H1 (cell line): ENCODE measurements at regions not wholly inside any gene's neighbourhood (a gene's known extent, or its start where the extent isn't known, plus 50 kb on each side); places are given as distances from the start of the nearest gene placed in this dataset.
"Not testable (repeated sequence)": the region's sequence is repeated elsewhere in the genome, so short reads cannot be mapped to it uniquely, and the experiment has no call there.

Experiments used
- CTCF ChIA-PET: fragments of 300-600 bp; sonication (Branson Sonifier 250); formaldehyde crosslinking; loops from one replicate; lab custom pipeline; 2021; ENCODE audit not compliant: partially characterized antibody; lab: Charles Lee
- POLR2A ChIA-PET: fragments of 300-600 bp; sonication (Branson Sonifier 250); formaldehyde crosslinking; loops from one replicate; lab custom pipeline; 2021; ENCODE audit warnings: inconsistent platforms; ENCODE audit not compliant: partially characterized antibody; lab: Charles Lee
- DNase-seq, 2 experiments: peaks; one replicate each; pipeline versions ENCODE4 v3.0.0 to v3.0.0-alpha.2; 2010 to 2022; ENCODE audit warnings: low spot score in 2 of 2, low read depth in 1 of 2, mixed read lengths in 1 of 2
- FAIRE-seq: peaks from 2 replicates; lab custom pipeline; 2011; peaks lifted over from hg19 to GRCh38; lab: Jason Lieb, UNC
- H2AFZ ChIP-seq: 2 replicates; pipeline ENCODE4 v1.8.1; 2012; ENCODE audit warnings: low read length, inconsistent platforms
- H2AK5ac ChIP-seq: 2 replicates; pipeline ENCODE4 v1.6.1; 2013; ENCODE audit warnings: low read depth, low read length
- H2BK120ac ChIP-seq: replicated peaks from 2 replicates; pipeline ENCODE3; 2013; ENCODE audit warnings: low read depth, low read length, inconsistent platforms
- H2BK12ac ChIP-seq: 2 replicates; pipeline ENCODE4 v1.6.1; 2013; ENCODE audit warnings: low read depth, low read length
- H2BK15ac ChIP-seq: 2 replicates; pipeline ENCODE4 v1.6.1; 2013; ENCODE audit warnings: low read length
- H2BK20ac ChIP-seq: 2 replicates; pipeline ENCODE4 v1.6.1; 2013; ENCODE audit warnings: low read length
- H2BK5ac ChIP-seq: 2 replicates; pipeline ENCODE4 v1.6.1; 2013; ENCODE audit warnings: low read depth, low read length
- H3K14ac ChIP-seq: 2 replicates; pipeline ENCODE4 v1.6.1; 2013; ENCODE audit warnings: inconsistent platforms; ENCODE audit not compliant: insufficient read length
- H3K18ac ChIP-seq: 2 replicates; pipeline ENCODE4 v1.6.1; 2013; ENCODE audit warnings: low read length; ENCODE audit errors: extremely low read depth
- H3K23ac ChIP-seq: 2 replicates; pipeline ENCODE4 v1.6.1; 2013; ENCODE audit warnings: inconsistent platforms; ENCODE audit not compliant: insufficient read length
- H3K23me2 ChIP-seq: 2 replicates; pipeline ENCODE4 v1.6.1; 2013; ENCODE audit warnings: low read depth, low read length
- H3K27ac ChIP-seq: 2 replicates; pipeline ENCODE4 v1.6.1; 2011; ENCODE audit warnings: low read depth, low read length, inconsistent platforms
- H3K27me3 ChIP-seq, 4 experiments: replicated peaks in 1 of 4; 1 replicate in 1 of 4; 2 replicates in 3 of 4; pipeline versions ENCODE4 v1.6.1 to v1.8.1; 2011 to 2013; ENCODE audit warnings: low read length in 3 of 4, mild to moderate bottlenecking in 3 of 4, inconsistent platforms in 2 of 4, mixed read lengths in 2 of 4, moderate library complexity in 1 of 4; ENCODE audit not compliant: control insufficient read depth in 3 of 4, insufficient read depth in 3 of 4; ENCODE audit errors: extremely low read depth in 1 of 4
- H3K36me3 ChIP-seq, 4 experiments: 2 replicates each; pipeline versions ENCODE4 v1.6.1 to v1.8.1; 2011 to 2013; ENCODE audit warnings: mild to moderate bottlenecking in 4 of 4, low read length in 3 of 4, moderate library complexity in 2 of 4, control low read depth in 1 of 4, inconsistent platforms in 1 of 4; ENCODE audit not compliant: insufficient read depth in 4 of 4, control insufficient read depth in 2 of 4
- H3K4ac ChIP-seq: replicated peaks from 2 replicates; pipeline ENCODE3; 2013; ENCODE audit warnings: low read length, low read depth, mixed read lengths, inconsistent platforms; ENCODE audit not compliant: insufficient read length
- H3K4me1 ChIP-seq, 4 experiments: replicated peaks in 1 of 4; 1 replicate in 1 of 4; 2 replicates in 3 of 4; pipeline versions ENCODE4 v1.6.1 to v1.8.1; 2011 to 2013; ENCODE audit warnings: low read length in 3 of 4, inconsistent platforms in 2 of 4, mixed read lengths in 1 of 4; ENCODE audit not compliant: insufficient read depth in 4 of 4, control insufficient read depth in 3 of 4
- H3K4me2 ChIP-seq, 2 experiments: 2 replicates each; pipeline versions ENCODE4 v1.6.1 to v1.8.1; 2011 to 2013; ENCODE audit warnings: low read depth in 2 of 2, low read length in 2 of 2, control low read depth in 1 of 2, inconsistent platforms in 1 of 2, mild to moderate bottlenecking in 1 of 2; ENCODE audit not compliant: insufficient read depth in 1 of 2
- H3K4me3 ChIP-seq, 4 experiments: fragments of 200-600, 300-600 bp in 1 of 4; sonication (generic), shearing (Covaris generic), sonication (Bioruptor Twin) in 1 of 4; 2 replicates each; pipeline versions ENCODE4 v1.5.1 to v1.8.1; 2011 to 2016; ENCODE audit warnings: low read length in 4 of 4, low read depth in 3 of 4, control low read depth in 2 of 4, inconsistent platforms in 2 of 4, mild to moderate bottlenecking in 2 of 4, mixed read lengths in 1 of 4, moderate library complexity in 1 of 4; ENCODE audit not compliant: insufficient read depth in 2 of 4; ENCODE audit errors: extremely low read depth in 1 of 4
- H3K56ac ChIP-seq: replicated peaks from 2 replicates; pipeline ENCODE3; 2013; ENCODE audit warnings: low read depth, mild to moderate bottlenecking, mixed read lengths, low read length, inconsistent platforms; ENCODE audit not compliant: insufficient read length
- H3K79me1 ChIP-seq: 2 replicates; pipeline ENCODE4 v1.6.1; 2013; ENCODE audit warnings: low read depth, low read length, control low read depth
- H3K79me2 ChIP-seq, 2 experiments: 2 replicates each; pipeline versions ENCODE4 v1.6.1 to v1.8.1; 2012 to 2013; ENCODE audit warnings: low read length in 2 of 2, mild to moderate bottlenecking in 2 of 2, inconsistent platforms in 1 of 2; ENCODE audit not compliant: insufficient read depth in 2 of 2, control insufficient read depth in 1 of 2
- H3K9ac ChIP-seq, 4 experiments: replicated peaks in 1 of 4; 1 replicate in 1 of 4; 2 replicates in 3 of 4; pipeline versions ENCODE4 v1.6.1 to v1.8.1; 2011 to 2013; ENCODE audit warnings: low read depth in 3 of 4, low read length in 3 of 4, control low read depth in 2 of 4, mild to moderate bottlenecking in 2 of 4, moderate library complexity in 2 of 4, inconsistent platforms in 1 of 4; ENCODE audit errors: extremely low read depth in 1 of 4
- H3K9me3 ChIP-seq, 2 experiments: 2 replicates each; pipeline versions ENCODE4 v1.6.1 to v1.8.1; 2012 to 2013; ENCODE audit warnings: mild to moderate bottlenecking in 2 of 2, moderate library complexity in 2 of 2, control low read depth in 1 of 2, inconsistent platforms in 1 of 2, low read depth in 1 of 2, low read length in 1 of 2, mixed read lengths in 1 of 2; ENCODE audit not compliant: insufficient read depth in 2 of 2
- H4K20me1 ChIP-seq, 2 experiments: replicated peaks in 1 of 2; 2 replicates each; pipeline versions ENCODE3 to v1.8.1; 2011 to 2013; ENCODE audit warnings: inconsistent platforms in 2 of 2, low read length in 2 of 2, mild to moderate bottlenecking in 1 of 2; ENCODE audit not compliant: insufficient read depth in 2 of 2, control insufficient read depth in 1 of 2
- H4K5ac ChIP-seq: 2 replicates; pipeline ENCODE4 v1.6.1; 2013; ENCODE audit warnings: low read length, low read depth, mixed read lengths, inconsistent platforms; ENCODE audit not compliant: insufficient read length
- H4K8ac ChIP-seq: 2 replicates; pipeline ENCODE4 v1.8.0; 2013; ENCODE audit warnings: mild to moderate bottlenecking, moderate library complexity, low read length, inconsistent platforms; ENCODE audit not compliant: insufficient read depth; ENCODE audit errors: extremely low read depth
- H4K91ac ChIP-seq: replicated peaks from 2 replicates; pipeline ENCODE3; 2013; ENCODE audit warnings: low read length, mixed read lengths, inconsistent platforms; ENCODE audit not compliant: insufficient read length
- WGBS, 2 experiments: shearing (Covaris generic) in 1 of 2; methylation state at CpG; one replicate each; pipeline versions ENCODE4 v1.1.6 to v1.1.7; 2013 to 2015; ENCODE audit warnings: low lambda C conversion rate in 2 of 2, mixed read lengths in 2 of 2, inconsistent platforms in 1 of 2, low coverage in 1 of 2, missing lambda C conversion rate in 1 of 2; ENCODE audit not compliant: insufficient replicate concordance in 2 of 2, insufficient coverage in 1 of 2, insufficient read length in 1 of 2; ENCODE audit errors: extremely low coverage in 1 of 2, missing lambda C conversion rate in 1 of 2; 5-methylcytosine and 5-hydroxymethylcytosine counted together

DNA sequence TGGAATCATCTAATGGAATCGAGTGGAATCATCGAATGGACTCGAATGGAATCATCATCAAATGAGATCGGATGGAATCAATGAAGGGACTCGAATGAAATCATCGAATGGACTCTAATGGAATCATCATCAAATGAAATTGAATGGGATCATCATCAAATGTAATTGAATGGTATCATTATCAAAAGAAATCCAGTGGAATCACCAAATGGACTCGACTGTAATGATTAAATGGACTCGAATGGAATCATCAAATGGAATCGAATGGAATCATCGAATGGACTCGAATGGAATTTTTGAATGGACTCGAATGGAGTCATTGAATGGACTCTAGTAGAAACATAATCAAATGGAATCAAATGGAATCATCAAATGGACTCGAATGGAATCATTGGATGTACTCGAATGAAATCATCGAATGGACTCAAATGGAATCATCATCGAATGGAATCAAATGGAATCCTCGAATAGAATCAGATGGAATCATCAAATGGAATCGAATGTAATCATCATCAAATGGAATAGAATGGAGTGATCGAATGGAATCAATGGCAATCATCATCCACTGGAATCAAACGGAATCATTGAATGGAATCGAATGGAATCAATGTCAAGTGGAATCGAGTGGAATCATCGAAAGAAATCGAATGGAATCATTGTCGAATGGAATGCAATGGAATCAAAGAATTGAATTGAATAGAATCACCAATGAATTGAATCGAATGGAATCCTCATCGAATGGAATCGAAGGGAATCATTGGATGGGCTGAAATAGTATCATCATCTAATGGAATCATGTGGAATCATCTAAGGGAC lies 234.2 kb downstream of the SHCBP1 start:
- H3K23me2 ChIP-seq, H3K4me2 ChIP-seq, H3K79me2 ChIP-seq, H2AFZ ChIP-seq, H4K5ac ChIP-seq, H3K4ac ChIP-seq, H3K14ac ChIP-seq, H3K23ac ChIP-seq, H4K8ac ChIP-seq, H3K36me3 ChIP-seq, H2AK5ac ChIP-seq, H3K27ac ChIP-seq, POLR2A ChIA-PET, H3K9ac ChIP-seq, H4K20me1 ChIP-seq, H3K27me3 ChIP-seq, H2BK5ac ChIP-seq, H3K4me1 ChIP-seq, H4K91ac ChIP-seq, H3K18ac ChIP-seq, FAIRE-seq, H3K56ac ChIP-seq, H2BK20ac ChIP-seq, H2BK15ac ChIP-seq, H2BK12ac ChIP-seq, H3K79me1 ChIP-seq, H2BK120ac ChIP-seq, CTCF ChIA-PET, H3K4me3 ChIP-seq: not testable (repeated sequence)
- H3K9me3 ChIP-seq = peaks cover 14 to 29% of the 10 kb centered on the region in 2 experiments; a peak in 3 of 4 replicates
- WGBS, 2 experiments = 84 to 100% methylated on average over 3 to 28 of the region's 28 CpGs
- DNase-seq = peak in 1 of 2 experiments; percentile 59
